C4-2B (cell line): ENCODE measurements at regions not wholly inside any gene's neighbourhood (a gene's known extent, or its start where the extent isn't known, plus 50 kb on each side); places are given as distances from the start of the nearest gene placed in this dataset.

Experiments
- H3K27ac ChIP-seq: fragments of 450-650 bp; 2 replicates; pipeline ENCODE4 v1.5.1; 2017
- CTCF ChIP-seq: fragments of 450-650 bp; conservative IDR thresholded peaks from 2 replicates; pipeline ENCODE4 v1.5.1; 2017; ENCODE audit warnings: mild to moderate bottlenecking
- ZFX ChIP-seq: fragments of 450-650 bp; IDR thresholded peaks from 2 replicates; pipeline ENCODE4 v1.6.1; 2017

- TF ChIP-seq ZFX = no peak
- no peak overlapping the region for H3K27ac ChIP-seq
Observed at GRCh38 chr1:208637181-208637580, 393.0 kb upstream of the PLXNA2 start.

- no peak overlapping the region for H3K27ac ChIP-seq
- TF ChIP-seq CTCF = no peak
- TF ChIP-seq ZFX = no peak
Observed at GRCh38 chr1:208639382-208639781, 395.2 kb upstream of the PLXNA2 start.

GRCh38 chr1:208640295-208640694 is 396.1 kb upstream of the PLXNA2 start:
- H3K27ac ChIP-seq = no peak overlapping the region
- TF ChIP-seq ZFX (no peak), CTCF (no peak)

- no peak overlapping the region for H3K27ac ChIP-seq
- no peak for TF ChIP-seq ZFX
- TF ChIP-seq CTCF = no peak
Observed at GRCh38 chr1:208641579-208642280, 397.5 kb upstream of the PLXNA2 start.

- no peak for TF ChIP-seq CTCF
- TF ChIP-seq ZFX = no peak
- no peak overlapping the region for H3K27ac ChIP-seq
Observed at GRCh38 chr1:208643005-208643597, 398.9 kb upstream of the PLXNA2 start.

- H3K27ac ChIP-seq = no peak overlapping the region
- no peak for TF ChIP-seq CTCF
- TF ChIP-seq ZFX = no peak
Observed at GRCh38 chr1:208644401-208645160, 400.4 kb upstream of the PLXNA2 start.

- TF ChIP-seq CTCF (no peak), ZFX (no peak)
- no peak overlapping the region for H3K27ac ChIP-seq
Observed at GRCh38 chr1:208646431-208646830, 402.2 kb upstream of the PLXNA2 start.
